Loucy (cell line): ENCODE measurements at regions not wholly inside any gene's neighbourhood (a gene's known extent, or its start where the extent isn't known, plus 50 kb on each side); places are given as distances from the start of the nearest gene placed in this dataset.

Experiments
- CTCF ChIP-seq: fragments of 200-600 bp; sonication (generic); conservative IDR thresholded peaks from 2 replicates; pipeline ENCODE4 v1.5.1; 2014; ENCODE audit warnings: mild to moderate bottlenecking, antibody characterized with exemption, low read length
- EZH2phosphoT487 ChIP-seq: fragments of 200-600 bp; IDR thresholded peaks from 2 replicates; pipeline ENCODE4 v1.6.1; 2018; ENCODE audit warnings: antibody characterized with exemption, mild to moderate bottlenecking, moderate library complexity, borderline replicate concordance

- TF ChIP-seq EZH2phosphoT487, result no peak
- no peak for TF ChIP-seq CTCF
Measured at GRCh38 chr1:79613046-79613445, 606.5 kb upstream of the ADGRL4 start.
